Astrocyte of the spinal cord (primary cell): ENCODE measurements at regions not wholly inside any gene's neighbourhood (a gene's known extent, or its start where the extent isn't known, plus 50 kb on each side); places are given as distances from the start of the nearest gene placed in this dataset.

Source experiments
- DNase-seq: peaks from one replicate; pipeline ENCODE4 v3.0.0; 2011; ENCODE audit warnings: low read depth, low spot score
- H3K4me3 ChIP-seq: 2 replicates; pipeline ENCODE4 v1.5.1; 2011; ENCODE audit warnings: low read depth, mild to moderate bottlenecking, low read length, moderate library complexity
- in situ Hi-C: cut with HindIII; loops from 2 replicates; pipeline ENCODE4 v1.10.0; 2017; ENCODE audit warnings: low sequenced_read_pairs
- TF ChIP-seq, protein P1 (sequence below): IDR thresholded peaks from 2 replicates; pipeline ENCODE4 v1.5.1; 2012; ENCODE audit warnings: low read depth, mild to moderate bottlenecking, low read length, inconsistent platforms

DNA sequence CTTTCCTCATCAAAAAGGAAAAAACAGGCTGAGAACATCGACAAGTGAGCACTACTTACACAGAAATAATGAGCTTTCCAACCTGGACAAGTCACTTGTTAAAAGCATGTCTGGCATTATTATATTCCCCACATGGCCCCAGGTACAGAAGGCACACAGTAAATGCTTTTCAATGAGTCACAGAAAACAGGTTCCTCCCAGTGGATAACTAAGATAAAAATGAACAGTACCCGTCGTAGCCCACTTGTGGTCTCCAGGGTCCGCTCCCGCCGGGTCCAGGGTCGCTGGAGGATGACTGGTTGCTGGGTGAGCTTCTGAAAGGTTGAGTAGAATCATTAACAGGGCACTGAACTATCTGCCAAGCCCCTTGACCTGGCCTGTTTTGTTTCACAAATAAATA is 186.6 kb downstream of the SIPA1L2 start:
- in situ Hi-C loops, result no loop called here

DNA sequence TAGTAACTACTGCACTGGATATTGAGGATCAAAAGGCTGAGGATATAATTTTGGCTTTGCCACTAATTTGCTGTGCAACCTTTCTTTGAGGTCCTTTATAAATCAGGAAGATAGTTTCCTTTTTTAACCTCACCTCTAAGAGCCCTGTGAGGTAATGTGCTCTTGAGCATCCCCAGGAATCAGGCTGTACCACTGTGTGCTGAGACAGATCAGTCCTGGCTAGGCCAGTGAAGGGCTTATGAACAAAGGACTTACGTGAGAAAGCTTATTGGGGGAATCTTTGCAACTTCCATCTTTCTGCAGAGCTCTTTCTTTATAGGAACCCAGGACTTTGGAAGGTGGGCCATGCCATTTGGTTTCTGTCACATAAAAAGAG is 188.9 kb downstream of the SIPA1L2 start:
- in situ Hi-C loops, result no loop called here
- no peak for DNase-seq
- H3K4me3 ChIP-seq, result no peak overlapping the region
- TF ChIP-seq, protein P1, sequence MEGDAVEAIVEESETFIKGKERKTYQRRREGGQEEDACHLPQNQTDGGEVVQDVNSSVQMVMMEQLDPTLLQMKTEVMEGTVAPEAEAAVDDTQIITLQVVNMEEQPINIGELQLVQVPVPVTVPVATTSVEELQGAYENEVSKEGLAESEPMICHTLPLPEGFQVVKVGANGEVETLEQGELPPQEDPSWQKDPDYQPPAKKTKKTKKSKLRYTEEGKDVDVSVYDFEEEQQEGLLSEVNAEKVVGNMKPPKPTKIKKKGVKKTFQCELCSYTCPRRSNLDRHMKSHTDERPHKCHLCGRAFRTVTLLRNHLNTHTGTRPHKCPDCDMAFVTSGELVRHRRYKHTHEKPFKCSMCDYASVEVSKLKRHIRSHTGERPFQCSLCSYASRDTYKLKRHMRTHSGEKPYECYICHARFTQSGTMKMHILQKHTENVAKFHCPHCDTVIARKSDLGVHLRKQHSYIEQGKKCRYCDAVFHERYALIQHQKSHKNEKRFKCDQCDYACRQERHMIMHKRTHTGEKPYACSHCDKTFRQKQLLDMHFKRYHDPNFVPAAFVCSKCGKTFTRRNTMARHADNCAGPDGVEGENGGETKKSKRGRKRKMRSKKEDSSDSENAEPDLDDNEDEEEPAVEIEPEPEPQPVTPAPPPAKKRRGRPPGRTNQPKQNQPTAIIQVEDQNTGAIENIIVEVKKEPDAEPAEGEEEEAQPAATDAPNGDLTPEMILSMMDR, result no peak

More for the DNA sequence above, 186.6 kb downstream of the SIPA1L2 start:
- H3K4me3 ChIP-seq, result no peak overlapping the region
- TF ChIP-seq, protein P1, result no peak
- no peak for DNase-seq

DNA sequence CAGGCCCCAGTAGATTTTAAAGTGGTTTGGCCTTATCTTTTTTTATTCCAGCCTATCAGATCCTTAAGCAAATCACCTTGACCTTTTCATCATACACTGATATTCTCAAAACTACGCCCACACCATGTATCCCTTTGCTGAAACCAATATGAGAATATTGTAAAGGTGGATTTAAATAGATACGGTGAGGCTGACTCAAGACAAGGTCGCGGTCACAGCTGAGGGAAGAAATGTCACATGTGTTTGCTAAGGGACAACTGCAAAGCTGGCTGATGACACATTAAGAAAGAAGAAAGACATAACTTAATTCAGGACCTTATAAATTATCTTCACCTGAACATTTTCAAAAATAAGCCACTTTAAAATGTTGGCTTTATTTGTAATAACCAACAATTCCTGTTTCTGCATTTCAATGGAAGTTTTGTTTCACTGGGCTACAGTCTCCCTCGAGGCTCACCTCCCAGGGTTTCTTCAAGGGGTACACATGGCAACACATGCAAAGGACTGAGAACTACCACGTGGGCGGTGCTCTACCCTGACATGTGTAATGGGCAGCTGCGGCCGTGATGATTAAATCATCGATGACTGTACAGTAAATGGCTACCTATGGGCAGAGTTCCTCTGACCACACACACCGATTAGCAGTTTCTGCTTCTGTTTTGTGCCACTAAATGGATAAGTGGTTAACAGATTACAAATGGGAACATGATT is 189.5 kb downstream of the SIPA1L2 start:
- peak; percentile 37 for DNase-seq
- TF ChIP-seq, protein P1, result no peak
- in situ Hi-C loops, result no loop called here
- no peak overlapping the region for H3K4me3 ChIP-seq

DNA sequence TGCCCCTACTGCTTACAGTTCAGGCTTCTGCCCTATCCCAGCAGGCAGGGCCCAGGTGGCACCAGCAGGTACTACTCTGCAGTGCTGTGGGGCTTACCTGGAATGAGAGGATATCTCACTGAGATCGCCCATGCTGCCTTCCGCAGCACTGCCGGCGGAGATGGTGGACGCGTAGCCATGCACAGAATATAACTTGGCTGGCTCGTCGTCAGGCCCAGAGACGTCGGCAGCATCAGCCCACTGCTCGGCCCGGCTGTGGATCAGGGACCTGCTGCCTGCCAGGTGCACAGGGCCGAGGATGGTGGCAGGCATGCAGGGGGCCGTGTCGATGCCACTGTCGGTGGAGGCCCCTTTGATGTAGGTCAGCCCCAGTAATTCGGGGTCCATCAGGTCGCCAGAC is 190.9 kb downstream of the SIPA1L2 start:
- TF ChIP-seq, protein P1, result no peak
- H3K4me3 ChIP-seq, result no peak overlapping the region
- in situ Hi-C loops, result no loop called here
- no peak for DNase-seq

DNA sequence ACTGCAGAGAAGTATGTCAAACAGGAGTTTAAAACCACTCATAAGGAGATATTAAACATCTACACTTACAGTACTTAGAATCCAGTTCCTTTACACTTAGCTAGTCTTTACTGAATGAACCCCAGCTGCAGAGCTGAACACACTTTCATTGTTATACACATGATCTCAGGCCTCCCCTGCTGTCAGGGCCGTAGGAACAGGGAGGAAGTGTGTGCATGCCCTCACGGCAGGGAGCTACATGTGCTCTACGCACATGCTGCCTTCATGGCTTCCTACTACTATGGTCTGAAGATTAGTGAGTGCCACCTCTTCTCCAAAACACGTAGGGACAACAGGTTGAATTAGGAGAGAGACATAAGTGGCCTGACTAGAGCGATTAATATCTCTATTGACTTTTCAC is 191.5 kb downstream of the SIPA1L2 start:
- in situ Hi-C loops, result no loop called here
- peak; percentile 67 for DNase-seq
- TF ChIP-seq, protein P1, result no peak
- H3K4me3 ChIP-seq, result no peak overlapping the region

DNA sequence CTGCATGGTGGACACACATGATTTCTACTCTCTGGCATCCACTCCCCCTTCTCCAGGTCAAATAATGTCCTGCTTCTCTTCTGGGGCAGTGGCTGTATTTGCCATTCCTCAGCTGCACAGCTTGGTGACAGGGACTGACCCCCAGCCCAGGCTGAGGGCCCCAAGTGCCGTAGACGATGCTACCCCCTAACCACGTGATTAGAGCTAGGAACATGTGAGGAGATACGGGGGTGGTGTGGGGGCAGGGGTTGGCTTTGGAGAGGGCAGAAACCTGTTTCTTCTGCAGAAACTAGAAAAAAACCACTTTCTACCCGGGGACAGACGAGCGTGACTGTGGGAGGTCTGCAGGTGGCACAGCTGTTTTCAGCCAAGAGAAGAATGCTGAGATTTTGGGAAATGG is 192.4 kb downstream of the SIPA1L2 start:
- no peak for DNase-seq
- TF ChIP-seq, protein P1, result no peak
- H3K4me3 ChIP-seq, result no peak overlapping the region
- in situ Hi-C loops, result no loop called here

DNA sequence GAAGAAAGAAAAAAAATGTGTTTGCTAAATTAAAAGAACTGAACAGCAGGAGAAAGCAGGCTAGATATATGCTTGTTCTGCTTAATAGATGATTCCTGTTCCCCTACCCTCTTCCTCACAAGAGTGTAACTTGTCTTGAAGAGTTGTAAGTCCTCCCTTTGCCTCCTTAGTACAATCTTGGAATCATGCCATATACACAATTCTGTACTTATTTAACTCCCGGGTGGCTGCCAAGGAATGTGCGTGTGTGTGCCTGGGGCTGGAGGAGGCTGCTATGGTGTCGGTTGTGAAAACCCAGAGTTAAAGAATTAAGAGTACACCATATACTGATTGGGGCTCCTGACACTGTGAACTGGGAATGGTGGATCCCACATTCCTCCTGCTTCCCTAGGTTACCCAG is 194.2 kb downstream of the SIPA1L2 start:
- TF ChIP-seq, protein P1, result no peak
- in situ Hi-C loops, result no loop called here
- DNase-seq, result peak; percentile 54
- H3K4me3 ChIP-seq, result no peak overlapping the region
